ENCODE measurements at regions not wholly inside any gene's neighbourhood (a gene's known extent, or its start where the extent isn't known, plus 50 kb on each side); places are given as distances from the start of the nearest gene placed in this dataset.
A peak's percentile ranks its signal among the peaks of the same experiment; 100 is the strongest.

GRCh38 chr2:2577407-2577831 lies 246.3 kb upstream of the MYT1L start:
- H3K4me3 Mint-ChIP-seq, result no peak overlapping the region
- no peaks in the 10 kb centered on the region for H3K9me3 Mint-ChIP-seq
- no peak overlapping the region for H3K27ac Mint-ChIP-seq
- H3K36me3 Mint-ChIP-seq (ENCODE audit: low read depth), result no peaks in the 10 kb centered on the region
- no peaks in the 10 kb centered on the region for H3K4me1 Mint-ChIP-seq
- H3K27me3 Mint-ChIP-seq, result no peaks in the 10 kb centered on the region
- ATAC-seq (replicated peaks), result no peak

- Mint-ChIP-seq H3K27me3 (no peaks in the 10 kb centered on the region), H3K9me3 (no peaks in the 10 kb centered on the region), H3K36me3 (ENCODE audit: low read depth) (no peaks in the 10 kb centered on the region), H3K27ac (no peak overlapping the region), H3K4me1 (no peaks in the 10 kb centered on the region), H3K4me3 (no peak overlapping the region)
- no peak for ATAC-seq (replicated peaks)
These were observed 244.9 kb upstream of the MYT1L start for GRCh38 chr2:2575870-2576386.

- Mint-ChIP-seq H3K27ac (no peak overlapping the region), H3K4me1 (no peaks in the 10 kb centered on the region), H3K4me3 (no peak overlapping the region), H3K27me3 (no peaks in the 10 kb centered on the region), H3K36me3 (ENCODE audit: low read depth) (no peaks in the 10 kb centered on the region), H3K9me3 (no peaks in the 10 kb centered on the region)
- no peak for ATAC-seq (replicated peaks)
These were observed 244.1 kb upstream of the MYT1L start for GRCh38 chr2:2575181-2575577.

- H3K9me3 Mint-ChIP-seq, result no peaks in the 10 kb centered on the region
- H3K4me3 Mint-ChIP-seq, result no peak overlapping the region
- ATAC-seq (replicated peaks), result no peak
- H3K27me3 Mint-ChIP-seq, result no peaks in the 10 kb centered on the region
- no peaks in the 10 kb centered on the region for H3K4me1 Mint-ChIP-seq
- no peak overlapping the region for H3K27ac Mint-ChIP-seq
- H3K36me3 Mint-ChIP-seq (ENCODE audit: low read depth), result no peaks in the 10 kb centered on the region
These were observed 243.5 kb upstream of the MYT1L start for GRCh38 chr2:2574401-2575180.

GRCh38 chr2:2573658-2574293 lies 242.7 kb upstream of the MYT1L start:
- Mint-ChIP-seq H3K36me3 (ENCODE audit: low read depth) (no peaks in the 10 kb centered on the region), H3K9me3 (no peaks in the 10 kb centered on the region), H3K4me3 (no peak overlapping the region), H3K4me1 (no peaks in the 10 kb centered on the region), H3K27ac (no peak overlapping the region), H3K27me3 (no peaks in the 10 kb centered on the region)
- ATAC-seq (replicated peaks), result peak; percentile 27

- no peak for ATAC-seq (replicated peaks)
- no peaks in the 10 kb centered on the region for H3K36me3 Mint-ChIP-seq (ENCODE audit: low read depth)
- no peak overlapping the region for H3K4me3 Mint-ChIP-seq
- no peak overlapping the region for H3K27ac Mint-ChIP-seq
- H3K4me1 Mint-ChIP-seq, result no peaks in the 10 kb centered on the region
- H3K27me3 Mint-ChIP-seq, result no peaks in the 10 kb centered on the region
- H3K9me3 Mint-ChIP-seq, result no peaks in the 10 kb centered on the region
These were observed 242.1 kb upstream of the MYT1L start for GRCh38 chr2:2573205-2573604.

GRCh38 chr2:2572393-2573204 lies 241.5 kb upstream of the MYT1L start:
- Mint-ChIP-seq H3K27me3 (no peaks in the 10 kb centered on the region), H3K4me3 (no peak overlapping the region), H3K36me3 (ENCODE audit: low read depth) (no peaks in the 10 kb centered on the region), H3K4me1 (no peaks in the 10 kb centered on the region), H3K9me3 (no peaks in the 10 kb centered on the region), H3K27ac (no peak overlapping the region)
- ATAC-seq (replicated peaks), result no peak

- Mint-ChIP-seq H3K36me3 (ENCODE audit: low read depth) (no peaks in the 10 kb centered on the region), H3K27ac (no peak overlapping the region), H3K27me3 (no peaks in the 10 kb centered on the region), H3K4me1 (no peaks in the 10 kb centered on the region), H3K9me3 (no peaks in the 10 kb centered on the region), H3K4me3 (no peak overlapping the region)
- no peak for ATAC-seq (replicated peaks)
These were observed 240.5 kb upstream of the MYT1L start for GRCh38 chr2:2571301-2572150.

GRCh38 chr2:2570871-2571270 lies 239.8 kb upstream of the MYT1L start:
- H3K4me3 Mint-ChIP-seq, result no peak overlapping the region
- H3K27me3 Mint-ChIP-seq, result no peaks in the 10 kb centered on the region
- no peak overlapping the region for H3K27ac Mint-ChIP-seq
- H3K36me3 Mint-ChIP-seq (ENCODE audit: low read depth), result no peaks in the 10 kb centered on the region
- no peaks in the 10 kb centered on the region for H3K4me1 Mint-ChIP-seq
- ATAC-seq (replicated peaks), result no peak
- H3K9me3 Mint-ChIP-seq, result no peaks in the 10 kb centered on the region

- Mint-ChIP-seq H3K4me1 (no peaks in the 10 kb centered on the region), H3K4me3 (no peak overlapping the region), H3K27ac (no peak overlapping the region), H3K36me3 (ENCODE audit: low read depth) (no peaks in the 10 kb centered on the region), H3K9me3 (no peaks in the 10 kb centered on the region), H3K27me3 (no peaks in the 10 kb centered on the region)
- ATAC-seq (replicated peaks), result no peak
These were observed 239.3 kb upstream of the MYT1L start for GRCh38 chr2:2570360-2570759.

- no peak for ATAC-seq (replicated peaks)
These were observed 238.8 kb upstream of the MYT1L start for GRCh38 chr2:2569836-2570235.

GRCh38 chr2:2569306-2569705 lies 238.2 kb upstream of the MYT1L start:
- Mint-ChIP-seq H3K4me1 (no peaks in the 10 kb centered on the region), H3K9me3 (no peaks in the 10 kb centered on the region), H3K27me3 (no peaks in the 10 kb centered on the region), H3K27ac (no peak overlapping the region), H3K36me3 (ENCODE audit: low read depth) (no peaks in the 10 kb centered on the region), H3K4me3 (no peak overlapping the region)
- ATAC-seq (replicated peaks), result no peak

More at GRCh38 chr2:2569836-2570235, 238.8 kb upstream of the MYT1L start:
- Mint-ChIP-seq H3K27me3 (no peaks in the 10 kb centered on the region), H3K4me3 (no peak overlapping the region), H3K9me3 (no peaks in the 10 kb centered on the region), H3K4me1 (no peaks in the 10 kb centered on the region), H3K27ac (no peak overlapping the region), H3K36me3 (ENCODE audit: low read depth) (no peaks in the 10 kb centered on the region)

GRCh38 chr2:2568411-2568810 lies 237.3 kb upstream of the MYT1L start:
- Mint-ChIP-seq H3K9me3 (no peaks in the 10 kb centered on the region), H3K4me3 (no peak overlapping the region), H3K27me3 (no peaks in the 10 kb centered on the region), H3K4me1 (no peaks in the 10 kb centered on the region), H3K36me3 (ENCODE audit: low read depth) (no peaks in the 10 kb centered on the region), H3K27ac (no peak overlapping the region)
- ATAC-seq (replicated peaks), result no peak

GRCh38 chr2:2567776-2568175 lies 236.7 kb upstream of the MYT1L start:
- ATAC-seq (replicated peaks), result no peak
- Mint-ChIP-seq H3K36me3 (ENCODE audit: low read depth) (no peaks in the 10 kb centered on the region), H3K4me1 (no peaks in the 10 kb centered on the region), H3K4me3 (no peak overlapping the region), H3K27ac (no peak overlapping the region), H3K27me3 (no peaks in the 10 kb centered on the region), H3K9me3 (no peaks in the 10 kb centered on the region)

Measured in activated T-helper 17 cell treated with anti-CD3 and anti-CD28 coated beads, Interleukin-2, amount 50 U/mL, for 72 hours (primary cell).